PC-3 (cell line): ENCODE measurements at regions not wholly inside any gene's neighbourhood (a gene's known extent, or its start where the extent isn't known, plus 50 kb on each side); places are given as distances from the start of the nearest gene placed in this dataset.

ENCODE experiments used
- ATAC-seq: fragments of 200-7000 bp; cut with Tn5 transposase; 2 replicates; pipeline ENCODE4 v1.9.1; 2020; ENCODE audit warnings: mild to moderate bottlenecking, moderate library complexity
- BruUV-seq: library from RNA; stranded (reverse); fragments of 400-500 nt; replicated peaks from 2 replicates; lab custom pipeline; 2021; lab: Mats Ljungman, UMichigan
- CTCF ChIA-PET: fragments of 300-600 bp; sonication (Branson Sonifier 250); formaldehyde crosslinking; loops from one replicate; lab custom pipeline; 2022; ENCODE audit warnings: antibody characterized with exemption; lab: Charles Lee
- POLR2A ChIA-PET: fragments of 300-600 bp; sonication (Branson Sonifier 250); formaldehyde crosslinking; loops from one replicate; lab custom pipeline; 2022; ENCODE audit warnings: antibody characterized with exemption; ENCODE audit not compliant: unreplicated experiment; lab: Charles Lee
- DNase-seq: peaks from one replicate; pipeline ENCODE4 v3.0.0-alpha.2; 2015
- H2AFZ ChIP-seq: fragments of 300-600 bp; sonication (generic); 2 replicates; pipeline ENCODE4 v1.6.0; 2016; ENCODE audit warnings: antibody characterized with exemption, low read length
- H3F3A ChIP-seq: fragments of 300-600 bp; sonication (generic); one replicate; pipeline ENCODE4 v1.6.0; 2017; ENCODE audit warnings: antibody characterized with exemption, low read length, control low read depth, mild to moderate bottlenecking; ENCODE audit not compliant: unreplicated experiment
- H3K27ac ChIP-seq: fragments of 300-600 bp; sonication (generic); 2 replicates; pipeline ENCODE4 v1.5.1; 2016; ENCODE audit warnings: mild to moderate bottlenecking, low read length
- H3K27me3 ChIP-seq: fragments of 300-600 bp; sonication (generic); 2 replicates; pipeline ENCODE4 v1.6.1; 2016; ENCODE audit warnings: low read length, mixed read lengths
- H3K36me3 ChIP-seq: fragments of 300-600 bp; sonication (generic); 2 replicates; pipeline ENCODE4 v1.6.1; 2016; ENCODE audit warnings: low read depth, mixed run types, low read length, mixed read lengths
- H3K4me1 ChIP-seq: fragments of 300-600 bp; sonication (generic); 2 replicates; pipeline ENCODE4 v1.5.1; 2016; ENCODE audit warnings: low read length; ENCODE audit not compliant: insufficient read depth
- H3K4me2 ChIP-seq: fragments of 300-600 bp; sonication (generic); 2 replicates; pipeline ENCODE4 v1.6.0; 2016; ENCODE audit warnings: low read length
- H3K4me3 ChIP-seq: fragments of 300-600 bp; sonication (generic); 2 replicates; pipeline ENCODE4 v1.5.1; 2016; ENCODE audit warnings: mild to moderate bottlenecking, low read length, mixed read lengths
- H3K79me2 ChIP-seq: fragments of 300-600 bp; sonication (generic); 2 replicates; pipeline ENCODE4 v1.6.1; 2017; ENCODE audit warnings: low read length, mixed read lengths
- H3K9ac ChIP-seq: fragments of 300-600 bp; sonication (generic); 2 replicates; pipeline ENCODE4 v1.6.0; 2016; ENCODE audit warnings: mild to moderate bottlenecking, low read length
- H3K9me2 ChIP-seq: fragments of 300-600 bp; sonication (generic); replicated peaks from 2 replicates; pipeline ENCODE4 v1.6.1; 2016; ENCODE audit warnings: mixed run types, low read length, mixed read lengths
- H3K9me3 ChIP-seq: fragments of 300-600 bp; sonication (generic); 2 replicates; pipeline ENCODE4 v1.6.1; 2016; ENCODE audit warnings: low read length, mixed read lengths
- H4K20me1 ChIP-seq: fragments of 300-600 bp; sonication (generic); 2 replicates; pipeline ENCODE4 v1.6.1; 2016; ENCODE audit warnings: low read length, mixed read lengths
- EZH2 ChIP-seq: fragments of 300-600 bp; sonication (generic); IDR thresholded peaks from one replicate; pipeline ENCODE4 v1.6.1; 2017; ENCODE audit warnings: antibody characterized with exemption, mild to moderate bottlenecking, low read length; ENCODE audit not compliant: unreplicated experiment
- EZH2phosphoT487 ChIP-seq: fragments of 300-600 bp; sonication (generic); IDR thresholded peaks from 2 replicates; pipeline ENCODE4 v1.6.1; 2018; ENCODE audit warnings: mild to moderate bottlenecking, antibody characterized with exemption, low read length, borderline replicate concordance
- intact Hi-C: fragments of 100-400 bp; cut with micrococcal nuclease; formaldehyde crosslinking; loops from 2 replicates; pipeline ENCODE4 v1.9.0; 2023
- TF ChIP-seq, protein P1 (sequence below): fragments of 300-600 bp; sonication (generic); conservative IDR thresholded peaks from 2 replicates; pipeline ENCODE4 v1.5.1; 2017; ENCODE audit warnings: antibody characterized with exemption, low read depth, mild to moderate bottlenecking, low read length

DNA sequence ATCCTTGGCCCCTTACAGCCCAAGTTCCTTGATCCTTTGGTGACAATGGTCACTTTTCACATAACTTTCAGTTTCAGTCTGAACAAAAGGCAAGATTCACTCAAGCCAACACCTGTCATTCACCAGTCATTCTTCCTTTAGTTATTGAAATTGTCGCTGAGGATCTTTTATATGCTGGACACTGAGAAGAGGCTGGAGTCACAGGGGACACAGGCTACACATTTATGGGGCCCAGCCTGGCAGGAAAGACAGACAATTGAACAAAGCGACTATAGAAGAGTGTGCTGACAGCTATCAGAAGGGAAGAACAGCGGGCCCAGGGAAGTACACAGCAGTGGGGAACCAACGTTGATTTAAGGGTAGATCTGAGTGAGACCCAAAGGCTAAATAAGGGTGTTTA lies 69.8 kb upstream of the PROK2 start:
- no peaks in the 10 kb centered on the region for H3K4me1 ChIP-seq
- ChIA-PET CTCF (no interaction called here), POLR2A (no interaction called here)
- H3K27me3 ChIP-seq: peaks cover 44% of the 10 kb centered on the region
- no TSS peak for BruUV-seq
- no peak overlapping the region for H3K27ac ChIP-seq
- H3F3A ChIP-seq: no peaks in the 10 kb centered on the region
- ATAC-seq (no peak), DNase-seq (no peak)
- no peaks in the 10 kb centered on the region for H3K9me3 ChIP-seq
- H3K36me3 ChIP-seq: no peaks in the 10 kb centered on the region
- H3K9ac ChIP-seq: no peak overlapping the region
- H4K20me1 ChIP-seq: no peaks in the 10 kb centered on the region
- no peak overlapping the region for H3K4me3 ChIP-seq
- no peak for TF ChIP-seq EZH2
- no peak for TF ChIP-seq EZH2phosphoT487
- TF ChIP-seq, protein P1, sequence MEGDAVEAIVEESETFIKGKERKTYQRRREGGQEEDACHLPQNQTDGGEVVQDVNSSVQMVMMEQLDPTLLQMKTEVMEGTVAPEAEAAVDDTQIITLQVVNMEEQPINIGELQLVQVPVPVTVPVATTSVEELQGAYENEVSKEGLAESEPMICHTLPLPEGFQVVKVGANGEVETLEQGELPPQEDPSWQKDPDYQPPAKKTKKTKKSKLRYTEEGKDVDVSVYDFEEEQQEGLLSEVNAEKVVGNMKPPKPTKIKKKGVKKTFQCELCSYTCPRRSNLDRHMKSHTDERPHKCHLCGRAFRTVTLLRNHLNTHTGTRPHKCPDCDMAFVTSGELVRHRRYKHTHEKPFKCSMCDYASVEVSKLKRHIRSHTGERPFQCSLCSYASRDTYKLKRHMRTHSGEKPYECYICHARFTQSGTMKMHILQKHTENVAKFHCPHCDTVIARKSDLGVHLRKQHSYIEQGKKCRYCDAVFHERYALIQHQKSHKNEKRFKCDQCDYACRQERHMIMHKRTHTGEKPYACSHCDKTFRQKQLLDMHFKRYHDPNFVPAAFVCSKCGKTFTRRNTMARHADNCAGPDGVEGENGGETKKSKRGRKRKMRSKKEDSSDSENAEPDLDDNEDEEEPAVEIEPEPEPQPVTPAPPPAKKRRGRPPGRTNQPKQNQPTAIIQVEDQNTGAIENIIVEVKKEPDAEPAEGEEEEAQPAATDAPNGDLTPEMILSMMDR: no peak
- H3K9me2 ChIP-seq: no peaks in the 10 kb centered on the region
- no peak overlapping the region for H3K4me2 ChIP-seq
- no peak overlapping the region for H2AFZ ChIP-seq
- intact Hi-C loops: loop anchor here (5.0 kb wide), 1 partner anchor 127 kb away; the partner anchor contains the start of gene EIF4E3
- no peaks in the 10 kb centered on the region for H3K79me2 ChIP-seq

DNA sequence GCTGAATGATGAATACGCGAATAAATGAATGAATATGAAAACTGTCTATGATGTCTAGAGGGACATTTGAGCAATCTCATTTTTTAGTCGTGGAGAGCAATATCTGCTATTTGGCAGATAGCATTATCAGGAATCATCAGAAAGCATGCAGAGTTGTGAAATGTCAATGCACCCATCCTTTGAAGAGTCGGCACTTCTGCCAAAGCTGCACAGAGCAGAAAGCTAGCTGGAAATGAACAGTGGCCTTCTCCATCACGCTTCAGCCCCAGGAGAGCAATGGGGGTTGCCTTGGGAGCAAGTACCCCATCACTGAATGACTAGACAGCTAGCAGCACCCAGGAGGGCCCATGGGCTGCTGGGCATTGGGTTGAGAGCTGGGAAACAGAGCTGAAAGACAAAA lies 69.1 kb upstream of the PROK2 start:
- Histone ChIP-seq H3K9me2 (no peaks in the 10 kb centered on the region), H3K4me2 (no peak overlapping the region), H3K9me3 (no peaks in the 10 kb centered on the region), H3K27ac (no peak overlapping the region), H3K79me2 (no peaks in the 10 kb centered on the region), H3K9ac (no peak overlapping the region), H3K4me3 (no peak overlapping the region), H3K36me3 (no peaks in the 10 kb centered on the region), H4K20me1 (no peaks in the 10 kb centered on the region), H3K4me1 (no peaks in the 10 kb centered on the region), H2AFZ (no peak overlapping the region), H3K27me3 (peaks cover 49% of the 10 kb centered on the region), H3F3A (no peaks in the 10 kb centered on the region)
- no peak for DNase-seq
- intact Hi-C loops: no loop called here
- TF ChIP-seq, protein P1: no peak
- no peak for TF ChIP-seq EZH2phosphoT487
- TF ChIP-seq EZH2: no peak
- ATAC-seq: no peak
- POLR2A ChIA-PET: no interaction called here
- BruUV-seq: no TSS peak
- CTCF ChIA-PET: no interaction called here

DNA sequence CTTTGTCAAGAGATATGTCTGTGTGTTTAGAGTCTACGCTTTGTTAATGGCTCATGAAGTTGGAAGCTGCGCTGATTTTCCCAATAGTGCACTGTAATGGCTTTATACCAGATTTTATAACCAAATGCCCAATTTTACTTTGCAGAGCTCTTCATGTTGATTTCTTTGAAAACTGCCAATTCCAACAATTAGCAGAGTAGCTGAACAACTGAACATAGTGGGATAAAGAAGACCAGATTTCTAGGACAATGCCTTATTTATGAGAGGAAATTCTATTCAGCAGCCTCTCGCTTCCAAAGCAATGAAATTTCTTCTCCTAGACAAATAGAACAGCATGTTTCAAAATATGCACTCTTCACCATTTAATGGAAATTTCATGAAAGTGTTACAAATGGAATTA lies 66.9 kb upstream of the PROK2 start:
- POLR2A ChIA-PET: no interaction called here
- H3K9me3 ChIP-seq: no peaks in the 10 kb centered on the region; the same call in 1 of the 2 replicates
- H3F3A ChIP-seq: no peaks in the 10 kb centered on the region
- H3K9ac ChIP-seq: no peak overlapping the region
- TF ChIP-seq EZH2: no peak
- TF ChIP-seq, protein P1: no peak
- no peak for TF ChIP-seq EZH2phosphoT487
- H3K4me3 ChIP-seq: no peak overlapping the region
- no TSS peak for BruUV-seq
- H3K27me3 ChIP-seq: peaks cover 54% of the 10 kb centered on the region
- H3K9me2 ChIP-seq: no peaks in the 10 kb centered on the region
- H3K4me2 ChIP-seq: no peak overlapping the region
- ATAC-seq: no peak
- no peak for DNase-seq
- no peaks in the 10 kb centered on the region for H3K36me3 ChIP-seq
- no peaks in the 10 kb centered on the region for H4K20me1 ChIP-seq
- no peak overlapping the region for H3K27ac ChIP-seq
- CTCF ChIA-PET: no interaction called here
- no peaks in the 10 kb centered on the region for H3K4me1 ChIP-seq
- H2AFZ ChIP-seq: no peak overlapping the region
- intact Hi-C loops: no loop called here
- no peaks in the 10 kb centered on the region for H3K79me2 ChIP-seq
